ENCODE measurements at regions not wholly inside any gene's neighbourhood (a gene's known extent, or its start where the extent isn't known, plus 50 kb on each side); places are given as distances from the start of the nearest gene placed in this dataset.
"Not testable (repeated sequence)": the region's sequence is repeated elsewhere in the genome, so short reads cannot be mapped to it uniquely, and the experiment has no call there.

- H3K9me3 ChIP-seq (ENCODE audit: control insufficient read depth in 1 of 2, low read length in 2 of 2), result no peaks in the 10 kb centered on the region
- Mint-ChIP-seq H3K27ac (no peak overlapping the region), H3K9me3 (peaks cover 0 to 16% (median 3%) of the 10 kb centered on the region in 8 donors), H3K36me3 (no peaks in the 10 kb centered on the region), H3K27me3 (no peaks in the 10 kb centered on the region), H3K4me1 (no peaks in the 10 kb centered on the region), H3K4me3 (no peak overlapping the region)
- H3K4me3 ChIP-seq (ENCODE audit: low read length in 2 of 2), result no peak overlapping the region
- H3K27ac ChIP-seq (ENCODE audit: low read depth, low read length), result no peak overlapping the region
- ChIA-PET CTCF (ENCODE audit: partially characterized antibody) (no interaction called here), POLR2A (ENCODE audit: partially characterized antibody) (no interaction called here)
- no peaks in the 10 kb centered on the region for H3K27me3 ChIP-seq (ENCODE audit: insufficient read depth, low read length)
- no peaks in the 10 kb centered on the region for H3K4me1 ChIP-seq (ENCODE audit: insufficient read depth, low read length)
- no peak for DNase-seq
- no peaks in the 10 kb centered on the region for H3K36me3 ChIP-seq (ENCODE audit: insufficient read depth, low read length)
- intact Hi-C loops (cut with micrococcal nuclease), result no loop called here
These were observed 698.3 kb downstream of the LRRIQ3 start for GRCh38 chr1:73499671-73500070.

- CTCF ChIA-PET (ENCODE audit: partially characterized antibody), result no interaction called here
- H3K4me1 ChIP-seq (ENCODE audit: insufficient read depth, low read length), result no peaks in the 10 kb centered on the region
- no peak overlapping the region for H3K27ac Mint-ChIP-seq
- H3K4me1 Mint-ChIP-seq, result no peaks in the 10 kb centered on the region
- intact Hi-C loops (cut with micrococcal nuclease), result no loop called here
- H3K36me3 Mint-ChIP-seq, result no peaks in the 10 kb centered on the region
- no peaks in the 10 kb centered on the region for H3K9me3 ChIP-seq (ENCODE audit: control insufficient read depth in 1 of 2, low read length in 2 of 2)
- POLR2A ChIA-PET (ENCODE audit: partially characterized antibody), result no interaction called here
- peaks cover 4 to 27% (median 16%) of the 10 kb centered on the region in 8 donors for H3K9me3 Mint-ChIP-seq
- no peak overlapping the region for H3K4me3 Mint-ChIP-seq
- no peaks in the 10 kb centered on the region for H3K27me3 Mint-ChIP-seq
- no peak overlapping the region for H3K4me3 ChIP-seq (ENCODE audit: low read length in 2 of 2)
- H3K27me3 ChIP-seq (ENCODE audit: insufficient read depth, low read length), result no peaks in the 10 kb centered on the region
- no peaks in the 10 kb centered on the region for H3K36me3 ChIP-seq (ENCODE audit: insufficient read depth, low read length)
- no peak overlapping the region for H3K27ac ChIP-seq (ENCODE audit: low read depth, low read length)
- DNase-seq, result no peak
These were observed 706.4 kb downstream of the LRRIQ3 start for GRCh38 chr1:73491621-73492020.

DNA sequence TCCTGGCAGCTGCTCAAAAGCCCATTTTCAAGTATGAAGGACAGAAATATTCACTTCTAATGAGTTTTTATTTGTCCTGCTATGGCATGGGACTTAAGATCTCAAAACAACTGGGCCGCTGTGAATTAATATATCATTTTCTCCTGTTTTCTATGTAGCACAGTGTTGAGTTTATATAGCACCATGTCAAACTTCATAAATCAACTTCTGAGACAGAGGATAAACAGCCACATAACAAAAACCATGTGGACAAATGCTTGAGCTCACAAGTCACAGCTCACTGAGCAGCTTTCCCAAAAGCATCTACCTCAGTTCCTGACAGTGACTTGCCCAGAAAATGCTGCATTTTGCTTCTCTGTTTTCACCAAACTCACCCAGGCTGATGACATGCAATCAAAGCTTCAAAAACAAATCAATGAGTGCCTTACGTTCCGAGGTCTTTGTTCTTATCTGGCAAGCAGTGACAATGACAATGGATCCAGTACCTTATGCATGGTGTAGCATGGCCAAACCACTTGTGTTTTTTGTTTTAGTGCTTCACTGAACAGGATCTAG, 722.6 kb downstream of the LRRIQ3 start:
- Mint-ChIP-seq H3K27ac (no peak overlapping the region), H3K4me1 (no peaks in the 10 kb centered on the region), H3K9me3 (peaks cover 0 to 9% (median 3%) of the 10 kb centered on the region in 8 donors), H3K36me3 (no peaks in the 10 kb centered on the region), H3K4me3 (no peak overlapping the region), H3K27me3 (no peaks in the 10 kb centered on the region)
- H3K4me1 ChIP-seq (ENCODE audit: insufficient read depth, low read length), result no peaks in the 10 kb centered on the region
- H3K4me3 ChIP-seq (ENCODE audit: low read length in 2 of 2), result no peak overlapping the region
- intact Hi-C loops (cut with micrococcal nuclease), result no loop called here
- no peaks in the 10 kb centered on the region for H3K36me3 ChIP-seq (ENCODE audit: insufficient read depth, low read length)
- DNase-seq, result no peak
- H3K9me3 ChIP-seq (ENCODE audit: control insufficient read depth in 1 of 2, low read length in 2 of 2), result no peaks in the 10 kb centered on the region
- H3K27me3 ChIP-seq (ENCODE audit: insufficient read depth, low read length), result no peaks in the 10 kb centered on the region
- ChIA-PET CTCF (ENCODE audit: partially characterized antibody) (no interaction called here), POLR2A (ENCODE audit: partially characterized antibody) (no interaction called here)
- no peak overlapping the region for H3K27ac ChIP-seq (ENCODE audit: low read depth, low read length)

DNA sequence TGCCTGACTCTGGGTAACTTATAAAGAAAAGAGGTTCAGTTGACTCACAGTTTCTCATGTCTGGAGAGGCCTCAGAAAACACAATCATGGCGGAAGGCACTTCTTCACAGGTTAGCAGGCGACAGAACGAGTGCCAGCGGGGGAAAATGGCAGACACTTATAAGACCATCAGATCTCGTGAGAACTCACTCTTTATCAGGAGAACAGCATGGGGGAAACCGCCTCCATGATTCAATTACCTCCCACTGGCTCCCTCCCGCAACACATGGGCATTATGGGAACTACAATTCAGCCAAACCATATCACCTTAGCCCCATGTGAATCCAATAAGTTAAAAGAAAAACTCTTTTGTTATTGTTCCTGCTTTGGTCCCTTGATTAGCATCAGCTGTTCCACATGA, 725.2 kb downstream of the LRRIQ3 start:
- no peak for DNase-seq
- intact Hi-C loops (cut with micrococcal nuclease), result no loop called here
- H3K4me1 ChIP-seq (ENCODE audit: insufficient read depth, low read length), result no peaks in the 10 kb centered on the region
- H3K9me3 ChIP-seq (ENCODE audit: control insufficient read depth in 1 of 2, low read length in 2 of 2), result no peaks in the 10 kb centered on the region
- POLR2A ChIA-PET (ENCODE audit: partially characterized antibody), result no interaction called here
- no peak overlapping the region for H3K27ac ChIP-seq (ENCODE audit: low read depth, low read length)
- no peaks in the 10 kb centered on the region for H3K36me3 ChIP-seq (ENCODE audit: insufficient read depth, low read length)
- no peaks in the 10 kb centered on the region for H3K27me3 ChIP-seq (ENCODE audit: insufficient read depth, low read length)
- H3K4me3 ChIP-seq (ENCODE audit: low read length in 2 of 2), result no peak overlapping the region
- Mint-ChIP-seq H3K27ac (no peak overlapping the region), H3K36me3 (no peaks in the 10 kb centered on the region), H3K4me1 (no peaks in the 10 kb centered on the region), H3K27me3 (no peaks in the 10 kb centered on the region), H3K4me3 (no peak overlapping the region), H3K9me3 (peaks cover 0 to 14% (median 6%) of the 10 kb centered on the region in 8 donors)
- CTCF ChIA-PET (ENCODE audit: partially characterized antibody), result no interaction called here

DNA sequence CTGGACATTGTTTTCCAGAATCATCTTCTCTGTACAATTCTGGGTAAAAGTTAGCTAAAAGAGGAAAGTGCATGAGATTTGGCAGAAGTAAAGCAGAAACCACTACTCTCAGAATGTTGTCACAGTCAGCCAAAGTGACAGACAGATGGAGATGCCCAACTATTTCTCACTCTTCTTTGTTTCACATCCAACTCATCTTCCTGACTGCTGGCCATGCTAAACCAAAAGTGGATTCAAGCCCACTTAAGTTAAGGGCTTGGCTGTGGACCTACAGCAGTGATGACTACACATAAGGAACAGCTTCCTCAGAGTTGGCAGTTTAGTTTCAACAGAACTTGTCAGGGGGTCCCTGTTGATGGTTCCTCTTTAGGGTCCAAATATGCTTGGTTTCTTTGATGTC, 730.2 kb downstream of the LRRIQ3 start:
- intact Hi-C loops (cut with micrococcal nuclease), result no loop called here
- no peaks in the 10 kb centered on the region for H3K36me3 Mint-ChIP-seq
- Histone ChIP-seq H3K27me3 (ENCODE audit: insufficient read depth, low read length) (no peaks in the 10 kb centered on the region), H3K27ac (ENCODE audit: low read depth, low read length) (no peak overlapping the region), H3K4me1 (ENCODE audit: insufficient read depth, low read length) (no peaks in the 10 kb centered on the region), H3K36me3 (ENCODE audit: insufficient read depth, low read length) (no peaks in the 10 kb centered on the region), H3K9me3 (ENCODE audit: control insufficient read depth in 1 of 2, low read length in 2 of 2) (no peaks in the 10 kb centered on the region), H3K4me3 (ENCODE audit: low read length in 2 of 2) (no peak overlapping the region)
- POLR2A ChIA-PET (ENCODE audit: partially characterized antibody), result no interaction called here
- DNase-seq, result no peak
- H3K4me3 Mint-ChIP-seq, result no peak overlapping the region
- no peaks in the 10 kb centered on the region for H3K4me1 Mint-ChIP-seq
- peaks cover 3 to 14% (median 4%) of the 10 kb centered on the region in 8 donors for H3K9me3 Mint-ChIP-seq
- H3K27me3 Mint-ChIP-seq, result no peaks in the 10 kb centered on the region
- H3K27ac Mint-ChIP-seq, result no peak overlapping the region
- CTCF ChIA-PET (ENCODE audit: partially characterized antibody), result no interaction called here

DNA sequence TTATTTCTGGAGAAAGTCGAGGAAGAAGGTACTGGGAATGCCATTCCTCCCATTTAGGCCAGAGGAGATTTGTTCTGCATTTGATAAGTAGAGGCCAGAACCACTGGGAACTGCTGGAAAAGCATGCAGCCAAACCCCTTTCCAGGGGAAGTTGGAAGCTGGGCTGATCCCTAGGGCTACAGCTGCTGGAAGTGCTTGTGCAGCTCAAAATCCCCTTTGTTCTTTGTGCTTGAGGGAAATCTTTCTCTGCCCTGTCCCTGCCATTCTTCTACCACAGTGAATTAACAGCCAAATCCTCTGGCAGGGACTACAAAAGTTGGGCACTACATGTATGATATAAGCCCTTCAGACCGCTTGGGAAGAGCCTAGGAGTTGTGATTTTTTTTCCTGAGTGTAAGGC, 734.1 kb downstream of the LRRIQ3 start:
- no peaks in the 10 kb centered on the region for H3K27me3 ChIP-seq (ENCODE audit: insufficient read depth, low read length)
- peaks cover 2 to 10% (median 6%) of the 10 kb centered on the region in 8 donors for H3K9me3 Mint-ChIP-seq
- DNase-seq, result no peak
- POLR2A ChIA-PET (ENCODE audit: partially characterized antibody), result no interaction called here
- intact Hi-C loops (cut with micrococcal nuclease), result no loop called here
- no peaks in the 10 kb centered on the region for H3K27me3 Mint-ChIP-seq
- H3K4me3 Mint-ChIP-seq, result no peak overlapping the region
- no peaks in the 10 kb centered on the region for H3K36me3 ChIP-seq (ENCODE audit: insufficient read depth, low read length)
- no peaks in the 10 kb centered on the region for H3K9me3 ChIP-seq (ENCODE audit: control insufficient read depth in 1 of 2, low read length in 2 of 2)
- H3K4me1 ChIP-seq (ENCODE audit: insufficient read depth, low read length), result no peaks in the 10 kb centered on the region
- no peak overlapping the region for H3K4me3 ChIP-seq (ENCODE audit: low read length in 2 of 2)
- H3K36me3 Mint-ChIP-seq, result no peaks in the 10 kb centered on the region
- H3K27ac Mint-ChIP-seq, result no peak overlapping the region
- no peaks in the 10 kb centered on the region for H3K4me1 Mint-ChIP-seq
- CTCF ChIA-PET (ENCODE audit: partially characterized antibody), result no interaction called here
- H3K27ac ChIP-seq (ENCODE audit: low read depth, low read length), result no peak overlapping the region

- no peak for DNase-seq
- Histone ChIP-seq H3K9me3 (ENCODE audit: control insufficient read depth in 1 of 2, low read length in 2 of 2) (no peaks in the 10 kb centered on the region), H3K4me3 (ENCODE audit: low read length in 2 of 2) (no peak overlapping the region), H3K27me3 (ENCODE audit: insufficient read depth, low read length) (no peaks in the 10 kb centered on the region), H3K4me1 (ENCODE audit: insufficient read depth, low read length) (no peaks in the 10 kb centered on the region), H3K27ac (ENCODE audit: low read depth, low read length) (no peak overlapping the region), H3K36me3 (ENCODE audit: insufficient read depth, low read length) (no peaks in the 10 kb centered on the region)
- Mint-ChIP-seq H3K36me3 (no peaks in the 10 kb centered on the region), H3K27ac (no peak overlapping the region), H3K4me1 (no peaks in the 10 kb centered on the region), H3K4me3 (no peak overlapping the region), H3K9me3 (peaks cover 0 to 20% (median 6%) of the 10 kb centered on the region in 8 donors), H3K27me3 (no peaks in the 10 kb centered on the region)
- intact Hi-C loops (cut with micrococcal nuclease), result no loop called here
- CTCF ChIA-PET (ENCODE audit: partially characterized antibody), result no interaction called here
- POLR2A ChIA-PET (ENCODE audit: partially characterized antibody), result no interaction called here
These were observed 745.5 kb downstream of the LRRIQ3 start for GRCh38 chr1:73452522-73452921.

GRCh38 chr1:73450668-73451067, 747.3 kb downstream of the LRRIQ3 start:
- H3K36me3 Mint-ChIP-seq; DNase-seq; H3K27ac ChIP-seq (ENCODE audit: low read depth, low read length); CTCF ChIA-PET (ENCODE audit: partially characterized antibody); H3K4me1 Mint-ChIP-seq; H3K4me3 ChIP-seq (ENCODE audit: low read length in 2 of 2); H3K4me3 Mint-ChIP-seq; H3K27ac Mint-ChIP-seq; H3K27me3 Mint-ChIP-seq; H3K27me3 ChIP-seq (ENCODE audit: insufficient read depth, low read length); H3K4me1 ChIP-seq (ENCODE audit: insufficient read depth, low read length); POLR2A ChIA-PET (ENCODE audit: partially characterized antibody); H3K9me3 ChIP-seq (ENCODE audit: control insufficient read depth in 1 of 2, low read length in 2 of 2); H3K36me3 ChIP-seq (ENCODE audit: insufficient read depth, low read length); intact Hi-C loops (cut with micrococcal nuclease): not testable (repeated sequence)
- H3K9me3 Mint-ChIP-seq, result peaks cover 2 to 20% (median 6%) of the 10 kb centered on the region in 8 donors
